KBM-7 (cell line): ENCODE measurements at regions not wholly inside any gene's neighbourhood (a gene's known extent, or its start where the extent isn't known, plus 50 kb on each side); places are given as distances from the start of the nearest gene placed in this dataset.
A peak's percentile ranks its signal among the peaks of the same experiment; 100 is the strongest.

ENCODE experiments used
- DNase-seq: peaks from one replicate; pipeline ENCODE4 v3.0.0-alpha.2; 2015
- in situ Hi-C: fragments of 300-500 bp; cut with MboI; formaldehyde crosslinking; loops from 2 replicates; pipeline ENCODE4 v1.14.3; 2020; ENCODE audit warnings: low sequenced_read_pairs, low pct_unique_long_range_greater_than_20kb, mixed read lengths

DNA sequence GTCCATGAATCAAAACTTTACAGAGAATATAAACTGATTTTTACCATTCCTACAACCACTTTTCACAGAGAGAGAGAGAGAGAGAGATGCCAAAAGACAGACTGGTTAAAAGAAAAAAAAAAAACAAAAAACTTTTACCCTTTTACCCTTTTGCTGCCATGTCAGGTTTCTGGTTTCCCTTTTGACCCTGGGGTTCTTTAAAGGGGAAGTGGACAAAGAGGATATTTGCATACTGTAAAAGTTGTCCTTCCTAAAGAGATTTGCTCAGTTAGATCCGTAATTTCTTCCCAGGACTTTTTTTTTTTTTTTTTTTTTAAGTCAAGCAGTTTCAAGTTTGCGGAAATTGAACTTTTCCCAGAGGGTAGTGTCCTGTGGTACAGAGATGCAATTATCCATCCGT lies 287.8 kb upstream of the RGS18 start:
- in situ Hi-C loops = no loop called here
- DNase-seq = no peak

DNA sequence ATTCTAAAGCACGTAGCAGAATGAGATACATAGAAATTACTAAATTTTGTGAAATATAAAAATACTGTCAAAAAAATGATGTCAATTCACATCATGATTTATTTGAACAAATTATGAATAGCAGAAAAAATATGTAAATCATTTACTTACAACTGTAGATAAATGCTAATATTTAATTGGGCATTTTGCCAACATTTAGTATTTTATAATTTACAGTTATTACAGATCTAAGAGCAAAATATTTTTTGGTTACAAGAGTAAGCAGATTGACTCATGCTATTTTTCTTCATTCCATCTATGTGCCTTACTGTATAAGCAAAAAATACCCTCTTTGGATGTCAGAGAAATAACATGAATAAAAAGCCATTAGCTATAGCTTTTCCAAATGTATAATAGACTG lies 282.3 kb upstream of the RGS18 start:
- DNase-seq = no peak
- in situ Hi-C loops = no loop called here

DNA sequence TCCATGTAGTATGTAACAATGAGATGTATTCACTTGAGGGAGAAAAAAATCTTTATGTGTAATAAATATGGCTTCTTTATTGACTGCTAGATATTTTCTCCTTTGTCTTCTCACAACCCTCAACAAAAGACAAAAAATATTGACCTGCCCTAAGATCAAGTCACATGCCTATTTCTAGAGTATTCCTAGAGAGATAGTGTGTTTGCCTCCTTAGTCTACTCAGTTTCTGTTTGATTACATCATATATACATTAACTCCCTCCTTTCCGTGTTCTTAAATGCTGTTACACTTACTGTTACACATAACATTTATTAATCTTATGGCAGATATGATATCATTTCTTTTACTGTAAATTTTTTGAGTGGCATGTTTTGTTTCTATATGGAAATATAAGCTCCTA lies 281.6 kb upstream of the RGS18 start:
- no peak for DNase-seq
- in situ Hi-C loops = no loop called here

DNA sequence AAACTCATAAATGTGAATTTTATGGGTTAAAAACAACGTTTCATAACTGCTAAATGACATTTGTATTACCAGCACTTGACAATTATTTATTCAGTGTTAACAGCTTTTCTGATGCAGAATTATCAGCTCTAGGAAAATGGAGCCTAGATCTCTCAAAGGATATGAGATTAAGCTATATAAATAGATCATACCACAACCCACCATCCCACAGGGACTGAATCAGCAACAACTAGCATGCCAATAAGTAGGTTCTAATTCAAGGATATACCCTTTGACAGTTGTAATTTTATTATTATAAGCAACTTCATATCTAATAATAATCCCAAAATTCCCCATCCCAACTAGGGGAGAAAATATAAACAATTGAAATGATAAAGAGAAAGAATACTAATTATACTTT lies 275.4 kb upstream of the RGS18 start:
- in situ Hi-C loops = no loop called here

DNA sequence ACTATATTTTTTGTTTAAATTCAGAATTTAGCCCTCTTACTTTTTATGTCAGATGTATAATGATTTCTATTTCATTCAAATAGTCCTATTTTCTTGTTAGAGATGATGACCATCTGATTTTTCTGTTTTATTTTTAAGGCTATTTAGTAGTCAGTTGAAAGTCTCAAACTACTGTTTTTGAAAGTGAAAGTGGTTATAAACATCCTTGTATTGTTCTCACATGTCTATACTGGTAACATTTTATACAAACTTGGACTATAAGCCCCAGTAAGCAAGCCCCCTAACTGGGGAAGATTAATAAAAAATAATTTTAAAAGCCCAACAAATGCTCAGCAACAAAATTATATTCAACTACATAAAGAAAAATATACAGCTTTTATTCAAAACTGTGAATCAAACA lies 271.3 kb upstream of the RGS18 start:
- in situ Hi-C loops = no loop called here
- no peak for DNase-seq

More for the DNA sequence above, 275.4 kb upstream of the RGS18 start:
- DNase-seq = peak; percentile 38

DNA sequence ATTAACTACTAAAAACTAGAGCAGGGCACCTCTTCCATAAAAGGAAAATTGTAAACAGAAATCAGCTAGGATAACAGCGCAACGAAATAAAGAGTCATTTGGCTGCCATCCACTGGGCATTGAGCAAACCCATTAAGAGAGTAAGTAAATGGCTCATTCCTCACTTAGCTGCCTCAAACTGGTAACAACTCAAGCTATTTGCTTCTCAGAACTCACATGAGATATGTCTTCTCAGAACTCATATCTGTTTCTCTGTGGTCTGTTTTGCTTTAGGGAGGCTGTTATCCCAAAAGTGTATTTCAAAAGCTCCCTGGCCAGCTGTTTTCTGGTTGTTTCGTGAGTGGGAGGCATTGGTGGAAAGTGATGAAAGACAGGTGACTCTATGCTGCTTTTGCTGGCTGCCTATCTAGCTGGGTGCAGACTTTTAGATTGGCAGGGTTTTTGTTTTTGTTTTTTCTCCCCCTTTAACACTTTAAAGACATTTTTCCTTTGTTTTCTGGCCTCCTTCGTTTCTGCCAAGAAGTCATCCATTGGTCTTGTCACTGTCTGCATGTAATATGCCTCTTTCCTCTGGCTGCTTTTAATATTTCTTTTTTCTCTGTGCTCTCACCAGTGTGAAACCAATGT lies 269.2 kb upstream of the RGS18 start:
- in situ Hi-C loops = no loop called here
- peak; percentile 94 for DNase-seq

DNA sequence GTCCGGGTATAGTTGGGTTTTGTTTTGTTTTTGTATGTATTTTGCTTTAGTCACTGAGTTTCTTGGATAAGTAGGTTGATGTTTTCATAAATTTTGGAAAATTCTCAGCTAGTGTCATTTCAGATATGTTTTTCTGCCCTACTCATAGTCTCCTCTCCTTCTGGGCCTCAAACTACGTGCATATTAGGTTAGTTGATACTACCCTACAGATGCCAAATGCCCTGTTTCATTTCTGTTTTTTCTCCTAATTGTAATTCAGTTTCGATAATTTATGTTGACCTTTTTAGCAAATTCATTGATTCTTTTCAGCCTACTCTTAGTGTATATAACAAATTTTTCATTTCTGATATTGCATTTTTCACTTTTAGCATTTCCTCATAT lies 268.6 kb upstream of the RGS18 start:
- DNase-seq = no peak
- in situ Hi-C loops = no loop called here

DNA sequence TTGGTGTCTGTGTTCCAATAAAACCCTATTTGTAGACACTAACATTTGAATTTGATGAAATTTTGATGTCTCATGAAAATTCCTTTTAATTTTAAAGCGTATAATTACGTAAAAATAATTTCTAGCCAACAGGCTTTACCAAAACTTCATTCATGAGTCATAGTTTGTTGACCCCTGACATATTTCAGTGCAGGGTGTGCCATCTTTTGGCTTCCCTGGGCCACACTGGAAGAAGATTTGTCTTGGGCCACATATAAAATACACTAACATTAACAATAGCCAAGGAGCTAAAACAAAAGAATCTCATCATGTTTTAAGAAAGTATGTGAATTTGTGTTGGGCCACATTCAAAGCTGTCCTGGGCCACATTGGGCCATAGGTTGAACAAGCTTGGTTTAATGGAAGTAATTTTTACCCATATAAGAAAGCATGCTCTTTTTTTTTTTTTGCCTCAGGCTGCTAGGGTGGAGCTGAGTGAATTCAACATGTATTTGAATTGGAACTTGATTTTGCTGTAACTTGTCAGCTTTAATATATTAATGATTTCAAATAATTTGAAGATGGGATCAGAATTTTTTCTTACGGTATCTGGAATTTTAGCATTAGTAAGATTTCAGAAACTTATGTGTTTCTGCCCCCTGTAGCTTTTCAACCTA lies 267.7 kb upstream of the RGS18 start:
- in situ Hi-C loops = no loop called here
- DNase-seq = no peak

DNA sequence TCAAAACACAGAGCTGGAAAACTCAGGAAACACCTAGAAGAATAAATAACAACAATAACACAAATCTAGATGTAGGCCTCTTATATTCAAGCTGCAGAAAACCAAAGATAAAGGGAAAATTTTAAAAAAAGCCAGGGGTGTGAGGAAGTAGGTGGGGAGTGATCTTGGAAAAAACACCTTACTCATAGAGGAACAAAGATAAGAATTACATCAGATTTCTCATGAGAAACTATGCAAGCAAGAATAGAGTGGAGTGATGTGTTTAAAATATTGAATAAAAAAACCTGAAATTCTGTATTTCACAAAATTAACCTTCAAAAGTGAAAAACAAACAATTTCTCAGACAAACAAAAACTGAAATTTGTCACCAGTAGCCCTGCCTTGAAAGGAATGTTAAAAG lies 265.5 kb upstream of the RGS18 start:
- no peak for DNase-seq
- in situ Hi-C loops = no loop called here

DNA sequence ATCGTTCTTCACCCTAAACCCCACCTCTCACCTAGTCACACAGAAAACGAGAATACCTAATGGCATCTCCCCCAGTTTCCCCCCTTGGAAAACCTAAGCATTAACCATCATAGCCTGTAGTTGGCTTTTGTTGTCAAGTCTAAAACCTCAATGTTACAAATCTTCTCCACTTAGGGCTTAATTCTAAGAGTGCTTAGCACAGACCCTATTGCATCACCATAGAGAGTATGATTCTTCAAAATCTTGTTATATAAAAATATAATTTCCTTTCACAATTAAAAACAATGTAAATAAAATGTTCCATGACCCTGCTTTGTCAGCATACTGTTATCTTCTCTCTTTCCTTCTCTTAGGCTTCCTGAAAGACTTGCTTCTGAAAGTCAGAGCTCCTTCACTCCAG lies 263.2 kb upstream of the RGS18 start:
- DNase-seq = no peak
- in situ Hi-C loops = no loop called here

DNA sequence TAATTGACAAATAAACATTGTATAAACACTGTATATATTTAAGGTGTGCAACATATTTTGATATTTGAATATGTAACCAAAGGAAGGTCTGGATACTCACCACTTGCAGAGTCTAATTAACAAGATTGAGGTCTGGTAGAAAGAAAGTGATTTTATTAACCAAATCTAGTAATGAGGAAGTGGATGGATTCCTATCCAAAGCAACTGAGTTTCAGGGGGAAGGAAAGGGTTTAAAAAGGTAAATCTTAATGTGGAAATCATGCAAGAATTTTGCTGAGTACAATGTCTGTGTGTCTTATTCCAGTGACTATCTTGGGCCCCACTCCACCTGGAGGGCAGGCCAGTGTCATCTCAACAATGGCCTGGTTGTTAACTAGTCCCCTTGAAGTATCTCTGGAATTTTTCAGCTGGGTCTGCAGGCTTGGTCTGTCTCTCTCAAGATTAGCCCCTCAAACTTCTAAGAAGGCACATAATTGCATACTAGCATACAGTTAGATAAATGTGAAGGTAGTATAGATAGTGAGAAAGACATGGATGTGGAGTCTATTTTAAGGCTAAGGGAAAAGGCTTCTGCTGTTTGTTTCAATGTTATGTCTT lies 262.7 kb upstream of the RGS18 start:
- in situ Hi-C loops = no loop called here
- DNase-seq = no peak

DNA sequence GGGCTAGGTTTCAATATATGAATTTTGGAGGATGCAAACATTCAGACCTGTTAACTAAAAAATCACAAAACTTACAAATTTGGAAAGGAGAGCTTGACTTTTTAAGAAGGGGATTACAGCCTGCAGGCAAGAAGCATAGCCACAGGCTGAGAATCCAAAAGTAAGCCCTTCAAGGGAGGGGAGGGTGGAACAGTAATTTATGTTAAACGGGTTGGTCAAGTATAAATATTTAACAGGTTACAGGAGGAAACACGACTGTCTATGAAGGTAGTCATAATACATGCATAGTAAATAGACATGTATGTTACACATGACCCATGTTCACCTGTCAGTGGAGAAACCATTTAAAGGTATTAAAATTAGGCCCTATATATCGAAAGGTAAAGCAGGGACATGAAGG lies 261.1 kb upstream of the RGS18 start:
- DNase-seq = no peak
- in situ Hi-C loops = no loop called here

DNA sequence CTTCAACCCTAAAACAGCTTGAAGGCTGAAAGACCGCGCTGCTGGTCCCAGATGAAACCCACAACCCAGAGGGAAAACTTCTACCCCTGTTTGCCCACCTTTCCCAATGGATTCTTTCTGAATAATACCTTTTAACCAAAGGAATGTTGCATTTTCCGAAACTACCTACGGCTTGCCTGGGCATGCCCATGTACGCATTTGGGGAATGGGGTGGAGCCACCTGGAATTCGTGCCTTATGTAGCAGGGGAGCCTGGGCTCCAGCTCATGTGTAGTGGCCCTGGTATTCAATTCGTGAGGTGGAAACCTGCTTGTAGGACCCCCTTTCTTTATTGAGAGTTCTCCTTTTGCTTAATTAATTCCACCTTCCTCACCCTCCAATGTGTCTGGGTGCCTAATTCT lies 256.6 kb upstream of the RGS18 start:
- in situ Hi-C loops = no loop called here
- DNase-seq = no peak

DNA sequence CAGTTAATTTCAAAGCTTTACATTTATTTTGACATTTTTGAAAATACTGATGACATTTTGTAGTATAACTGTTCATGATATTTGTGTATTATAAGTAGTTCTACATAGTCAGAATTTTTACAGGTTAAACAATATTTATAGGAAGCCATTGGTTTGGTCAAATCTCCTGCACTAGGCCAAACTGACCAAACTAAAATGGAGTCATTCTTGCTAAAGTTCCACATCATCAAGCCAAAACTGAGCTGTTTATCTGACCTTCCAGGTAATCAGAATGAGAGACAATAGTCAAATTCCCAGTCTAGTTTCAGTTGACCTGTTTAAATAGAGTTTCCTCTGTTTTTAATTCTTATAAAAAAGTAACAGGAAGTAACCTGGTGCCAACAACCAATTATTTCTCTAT lies 253.3 kb upstream of the RGS18 start:
- in situ Hi-C loops = no loop called here
- DNase-seq = no peak

DNA sequence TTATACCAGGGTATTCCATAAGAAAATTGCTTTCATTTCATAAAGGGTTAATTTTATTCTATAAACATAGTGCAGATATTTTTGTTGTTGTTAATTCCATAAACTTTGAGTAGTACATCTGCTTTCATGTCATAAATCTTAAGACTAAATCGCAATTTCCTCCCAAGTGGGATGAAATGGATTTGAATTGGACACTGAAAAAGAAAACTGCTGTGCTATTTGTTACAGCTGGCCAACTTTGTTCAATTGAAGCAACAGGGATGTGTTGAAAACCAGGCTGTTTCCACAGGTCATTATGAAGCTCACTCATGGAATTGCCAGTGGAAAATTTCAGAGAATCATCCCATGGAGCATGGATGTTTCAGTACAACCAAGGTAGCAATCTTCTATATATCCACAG lies 252.5 kb upstream of the RGS18 start:
- no peak for DNase-seq
- in situ Hi-C loops = no loop called here

DNA sequence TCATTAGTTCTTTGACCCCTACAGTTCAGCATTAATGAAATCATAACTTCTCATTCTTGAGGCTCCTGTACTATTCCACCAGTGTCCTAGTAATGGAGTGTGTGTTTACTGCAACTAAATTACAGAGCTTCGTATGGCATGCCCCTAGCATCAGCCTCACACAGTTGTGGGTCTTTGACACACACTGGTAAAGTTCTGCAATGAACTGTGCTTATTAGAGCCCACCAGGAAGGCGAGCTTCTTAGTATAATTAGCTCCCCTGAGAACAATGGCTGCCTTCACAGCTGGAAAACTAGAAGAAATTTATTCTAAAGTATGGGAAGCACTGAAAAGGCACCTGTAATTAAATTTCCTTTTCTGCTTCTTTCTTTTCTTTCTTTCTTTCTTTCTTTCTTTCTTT lies 251.1 kb upstream of the RGS18 start:
- no peak for DNase-seq
- in situ Hi-C loops = no loop called here

DNA sequence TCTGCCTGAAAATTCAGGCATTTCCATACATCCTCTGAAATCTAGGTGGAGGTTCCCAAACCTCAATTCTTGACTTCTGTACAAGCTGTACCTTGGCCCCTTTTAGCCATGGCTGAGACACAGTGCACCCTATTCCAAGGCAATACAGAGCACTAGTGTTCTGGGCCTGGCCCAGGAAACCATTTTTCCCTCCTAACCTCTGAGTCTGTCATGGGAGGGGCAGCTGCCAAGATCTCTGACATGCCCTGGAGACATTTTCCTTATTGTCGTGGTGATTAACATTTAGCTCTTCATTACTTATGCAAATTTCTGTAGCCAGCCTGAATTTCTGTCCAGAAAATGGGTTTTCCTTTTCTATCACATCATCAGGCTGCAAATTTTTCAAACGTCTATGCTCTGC lies 248.0 kb upstream of the RGS18 start:
- in situ Hi-C loops = no loop called here
- DNase-seq = no peak

DNA sequence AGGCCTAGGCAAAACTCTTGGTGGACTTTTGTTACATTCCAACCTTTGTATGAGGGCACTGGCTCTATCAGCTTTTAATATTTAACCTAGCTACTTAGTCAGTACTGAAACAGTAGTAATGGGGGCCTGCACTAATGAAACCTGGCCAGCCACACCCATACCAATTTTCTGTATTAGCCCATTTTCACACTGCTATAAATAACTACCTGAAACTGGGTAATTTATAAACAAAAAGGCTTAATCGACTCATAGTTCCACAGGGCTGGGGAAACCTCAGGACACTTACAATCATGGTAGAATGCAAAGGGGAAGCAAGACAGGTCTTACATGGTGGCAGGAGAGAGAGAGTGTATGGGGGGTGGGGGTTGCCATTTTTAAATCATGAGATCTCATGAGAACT lies 245.7 kb upstream of the RGS18 start:
- no peak for DNase-seq
- in situ Hi-C loops = no loop called here

DNA sequence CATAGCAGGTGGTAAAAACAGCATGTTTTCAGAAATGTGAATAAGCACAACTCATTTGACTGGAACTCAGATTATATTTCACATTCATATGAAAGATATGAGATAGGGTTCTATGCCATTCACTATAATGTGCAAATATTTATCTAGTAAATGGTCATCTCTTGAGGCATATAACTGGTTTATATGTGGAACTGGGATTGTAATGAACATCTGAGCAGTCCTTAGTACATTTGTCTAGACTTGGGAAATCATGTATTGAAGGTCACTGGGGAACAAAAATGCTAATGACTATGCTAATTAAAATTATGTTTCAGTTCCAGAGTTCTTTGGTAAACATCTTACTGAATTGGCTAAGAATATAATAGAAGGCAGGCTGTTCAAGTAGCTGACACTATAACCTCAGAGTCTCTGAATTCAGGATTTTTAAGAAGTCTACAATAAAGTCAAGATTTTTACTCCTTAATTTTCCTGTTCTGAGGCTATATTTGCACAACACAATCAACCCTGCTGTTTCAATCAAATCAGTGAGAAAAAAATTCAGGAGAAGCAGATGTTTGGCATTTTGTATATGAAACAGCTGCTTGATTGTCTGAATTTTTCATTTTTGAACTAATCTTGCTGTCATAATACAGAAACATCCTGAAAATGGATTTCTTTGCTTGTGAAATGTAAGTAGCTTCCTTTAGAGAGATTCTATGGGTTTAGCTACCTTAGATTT lies 244.8 kb upstream of the RGS18 start:
- in situ Hi-C loops = no loop called here
- DNase-seq = no peak

DNA sequence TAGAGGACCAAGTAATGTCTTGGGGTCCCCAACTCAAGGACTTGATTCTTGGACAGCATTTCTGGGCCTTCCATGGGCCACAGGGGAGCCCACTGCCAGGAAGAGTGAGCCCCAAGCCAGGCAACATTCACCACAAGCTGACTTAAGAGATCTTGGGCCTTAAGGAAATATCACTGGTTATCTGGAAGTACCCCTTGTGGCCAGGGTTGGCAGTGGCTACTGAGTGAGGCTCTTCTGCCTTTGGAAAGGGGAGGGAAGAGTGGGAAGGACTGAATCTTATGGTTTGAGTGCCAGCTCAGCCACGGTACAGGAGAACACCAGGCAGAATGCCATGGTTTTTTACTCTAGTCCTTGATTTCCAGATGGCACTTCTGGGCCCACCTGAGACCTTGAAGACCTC lies 228.9 kb upstream of the RGS18 start:
- DNase-seq = no peak

More for the DNA sequence above, 228.9 kb upstream of the RGS18 start:
- in situ Hi-C loops = no loop called here
